PC-3 (cell line): ENCODE measurements at regions not wholly inside any gene's neighbourhood (a gene's known extent, or its start where the extent isn't known, plus 50 kb on each side); places are given as distances from the start of the nearest gene placed in this dataset.

Experiments used
- ATAC-seq: fragments of 200-7000 bp; cut with Tn5 transposase; 2 replicates; pipeline ENCODE4 v1.9.1; 2020; ENCODE audit warnings: mild to moderate bottlenecking, moderate library complexity
- BruUV-seq: library from RNA; stranded (reverse); fragments of 400-500 nt; replicated peaks from 2 replicates; lab custom pipeline; 2021; lab: Mats Ljungman, UMichigan
- CTCF ChIA-PET: fragments of 300-600 bp; sonication (Branson Sonifier 250); formaldehyde crosslinking; loops from one replicate; lab custom pipeline; 2022; ENCODE audit warnings: antibody characterized with exemption; lab: Charles Lee
- POLR2A ChIA-PET: fragments of 300-600 bp; sonication (Branson Sonifier 250); formaldehyde crosslinking; loops from one replicate; lab custom pipeline; 2022; ENCODE audit warnings: antibody characterized with exemption; ENCODE audit not compliant: unreplicated experiment; lab: Charles Lee
- DNase-seq: peaks from one replicate; pipeline ENCODE4 v3.0.0-alpha.2; 2015
- H2AFZ ChIP-seq: fragments of 300-600 bp; sonication (generic); 2 replicates; pipeline ENCODE4 v1.6.0; 2016; ENCODE audit warnings: antibody characterized with exemption, low read length
- H3F3A ChIP-seq: fragments of 300-600 bp; sonication (generic); one replicate; pipeline ENCODE4 v1.6.0; 2017; ENCODE audit warnings: antibody characterized with exemption, low read length, control low read depth, mild to moderate bottlenecking; ENCODE audit not compliant: unreplicated experiment
- H3K27ac ChIP-seq: fragments of 300-600 bp; sonication (generic); 2 replicates; pipeline ENCODE4 v1.5.1; 2016; ENCODE audit warnings: mild to moderate bottlenecking, low read length
- H3K27me3 ChIP-seq: fragments of 300-600 bp; sonication (generic); 2 replicates; pipeline ENCODE4 v1.6.1; 2016; ENCODE audit warnings: low read length, mixed read lengths
- H3K36me3 ChIP-seq: fragments of 300-600 bp; sonication (generic); 2 replicates; pipeline ENCODE4 v1.6.1; 2016; ENCODE audit warnings: low read depth, mixed run types, low read length, mixed read lengths
- H3K4me1 ChIP-seq: fragments of 300-600 bp; sonication (generic); 2 replicates; pipeline ENCODE4 v1.5.1; 2016; ENCODE audit warnings: low read length; ENCODE audit not compliant: insufficient read depth
- H3K4me2 ChIP-seq: fragments of 300-600 bp; sonication (generic); 2 replicates; pipeline ENCODE4 v1.6.0; 2016; ENCODE audit warnings: low read length
- H3K4me3 ChIP-seq: fragments of 300-600 bp; sonication (generic); 2 replicates; pipeline ENCODE4 v1.5.1; 2016; ENCODE audit warnings: mild to moderate bottlenecking, low read length, mixed read lengths
- H3K79me2 ChIP-seq: fragments of 300-600 bp; sonication (generic); 2 replicates; pipeline ENCODE4 v1.6.1; 2017; ENCODE audit warnings: low read length, mixed read lengths
- H3K9ac ChIP-seq: fragments of 300-600 bp; sonication (generic); 2 replicates; pipeline ENCODE4 v1.6.0; 2016; ENCODE audit warnings: mild to moderate bottlenecking, low read length
- H3K9me2 ChIP-seq: fragments of 300-600 bp; sonication (generic); replicated peaks from 2 replicates; pipeline ENCODE4 v1.6.1; 2016; ENCODE audit warnings: mixed run types, low read length, mixed read lengths
- H3K9me3 ChIP-seq: fragments of 300-600 bp; sonication (generic); 2 replicates; pipeline ENCODE4 v1.6.1; 2016; ENCODE audit warnings: low read length, mixed read lengths
- H4K20me1 ChIP-seq: fragments of 300-600 bp; sonication (generic); 2 replicates; pipeline ENCODE4 v1.6.1; 2016; ENCODE audit warnings: low read length, mixed read lengths
- EZH2 ChIP-seq: fragments of 300-600 bp; sonication (generic); IDR thresholded peaks from one replicate; pipeline ENCODE4 v1.6.1; 2017; ENCODE audit warnings: antibody characterized with exemption, mild to moderate bottlenecking, low read length; ENCODE audit not compliant: unreplicated experiment
- EZH2phosphoT487 ChIP-seq: fragments of 300-600 bp; sonication (generic); IDR thresholded peaks from 2 replicates; pipeline ENCODE4 v1.6.1; 2018; ENCODE audit warnings: mild to moderate bottlenecking, antibody characterized with exemption, low read length, borderline replicate concordance
- intact Hi-C: fragments of 100-400 bp; cut with micrococcal nuclease; formaldehyde crosslinking; loops from 2 replicates; pipeline ENCODE4 v1.9.0; 2023
- TF ChIP-seq, protein P1 (sequence below): fragments of 300-600 bp; sonication (generic); conservative IDR thresholded peaks from 2 replicates; pipeline ENCODE4 v1.5.1; 2017; ENCODE audit warnings: antibody characterized with exemption, low read depth, mild to moderate bottlenecking, low read length

DNA sequence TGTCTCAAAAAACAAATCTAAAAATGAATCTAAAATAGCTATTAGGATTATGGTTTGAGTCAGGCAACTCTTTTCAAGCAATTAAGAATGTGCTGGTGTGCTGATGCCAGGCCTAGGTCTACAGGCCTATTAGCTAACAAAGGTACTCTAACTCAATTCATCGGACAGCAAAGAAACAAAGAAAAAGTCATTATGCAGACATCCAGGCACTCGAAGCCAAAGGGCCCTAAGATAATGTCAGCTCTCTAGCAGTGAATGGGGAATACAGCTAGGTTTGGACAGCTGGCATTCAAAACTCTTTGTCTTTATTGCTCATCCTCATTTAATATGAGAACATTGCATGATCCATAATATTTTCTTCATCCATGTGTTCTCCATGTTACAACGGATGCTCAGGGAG, 108.5 kb downstream of the TMEM114 start:
- Histone ChIP-seq H3K9me2 (no peaks in the 10 kb centered on the region), H3K9me3 (no peaks in the 10 kb centered on the region), H3K27ac (no peak overlapping the region), H2AFZ (no peak overlapping the region), H3K4me2 (no peak overlapping the region), H3F3A (no peaks in the 10 kb centered on the region), H3K9ac (no peak overlapping the region), H3K36me3 (no peaks in the 10 kb centered on the region), H3K4me1 (no peaks in the 10 kb centered on the region), H3K79me2 (no peaks in the 10 kb centered on the region), H3K27me3 (no peaks in the 10 kb centered on the region), H3K4me3 (no peak overlapping the region), H4K20me1 (no peaks in the 10 kb centered on the region)
- DNase-seq (no peak), ATAC-seq (no peak)
- TF ChIP-seq, protein P1, sequence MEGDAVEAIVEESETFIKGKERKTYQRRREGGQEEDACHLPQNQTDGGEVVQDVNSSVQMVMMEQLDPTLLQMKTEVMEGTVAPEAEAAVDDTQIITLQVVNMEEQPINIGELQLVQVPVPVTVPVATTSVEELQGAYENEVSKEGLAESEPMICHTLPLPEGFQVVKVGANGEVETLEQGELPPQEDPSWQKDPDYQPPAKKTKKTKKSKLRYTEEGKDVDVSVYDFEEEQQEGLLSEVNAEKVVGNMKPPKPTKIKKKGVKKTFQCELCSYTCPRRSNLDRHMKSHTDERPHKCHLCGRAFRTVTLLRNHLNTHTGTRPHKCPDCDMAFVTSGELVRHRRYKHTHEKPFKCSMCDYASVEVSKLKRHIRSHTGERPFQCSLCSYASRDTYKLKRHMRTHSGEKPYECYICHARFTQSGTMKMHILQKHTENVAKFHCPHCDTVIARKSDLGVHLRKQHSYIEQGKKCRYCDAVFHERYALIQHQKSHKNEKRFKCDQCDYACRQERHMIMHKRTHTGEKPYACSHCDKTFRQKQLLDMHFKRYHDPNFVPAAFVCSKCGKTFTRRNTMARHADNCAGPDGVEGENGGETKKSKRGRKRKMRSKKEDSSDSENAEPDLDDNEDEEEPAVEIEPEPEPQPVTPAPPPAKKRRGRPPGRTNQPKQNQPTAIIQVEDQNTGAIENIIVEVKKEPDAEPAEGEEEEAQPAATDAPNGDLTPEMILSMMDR, result no peak
- TF ChIP-seq EZH2, result no peak
- no TSS peak for BruUV-seq
- POLR2A ChIA-PET, result no interaction called here
- CTCF ChIA-PET, result no interaction called here
- intact Hi-C loops, result no loop called here

DNA sequence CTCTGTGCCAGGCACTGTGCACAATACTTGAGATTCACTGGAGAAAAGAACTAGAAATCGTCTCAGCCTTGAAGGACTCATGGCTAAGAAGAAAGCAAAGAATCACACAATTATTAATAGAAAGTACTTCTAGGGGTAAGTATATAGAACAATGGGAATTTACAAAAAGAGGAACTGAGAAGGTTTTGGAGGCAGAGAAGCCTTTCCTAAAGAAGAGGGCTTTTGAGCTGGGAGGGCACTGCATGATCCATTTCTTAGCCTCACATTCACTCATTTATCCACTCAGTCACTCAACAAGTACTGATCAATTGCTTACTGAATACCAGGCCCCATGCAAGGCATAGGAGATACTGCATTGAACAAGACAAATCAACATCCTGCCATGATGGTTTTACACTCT, 113.5 kb downstream of the TMEM114 start:
- Histone ChIP-seq H3K9me2 (no peaks in the 10 kb centered on the region), H3K36me3 (no peaks in the 10 kb centered on the region), H3K4me1 (no peaks in the 10 kb centered on the region), H3K9me3 (no peaks in the 10 kb centered on the region), H3K4me2 (no peak overlapping the region), H2AFZ (no peak overlapping the region), H3K79me2 (no peaks in the 10 kb centered on the region), H3K4me3 (no peak overlapping the region), H4K20me1 (no peaks in the 10 kb centered on the region), H3K27ac (no peak overlapping the region), H3F3A (no peaks in the 10 kb centered on the region), H3K27me3 (no peaks in the 10 kb centered on the region), H3K9ac (no peak overlapping the region)
- POLR2A ChIA-PET, result no interaction called here
- intact Hi-C loops, result no loop called here
- BruUV-seq, result no TSS peak
- CTCF ChIA-PET, result no interaction called here
- ATAC-seq, result no peak
- TF ChIP-seq, protein P1, result no peak
- TF ChIP-seq EZH2phosphoT487 (no peak), EZH2 (no peak)
- DNase-seq, result no peak

DNA sequence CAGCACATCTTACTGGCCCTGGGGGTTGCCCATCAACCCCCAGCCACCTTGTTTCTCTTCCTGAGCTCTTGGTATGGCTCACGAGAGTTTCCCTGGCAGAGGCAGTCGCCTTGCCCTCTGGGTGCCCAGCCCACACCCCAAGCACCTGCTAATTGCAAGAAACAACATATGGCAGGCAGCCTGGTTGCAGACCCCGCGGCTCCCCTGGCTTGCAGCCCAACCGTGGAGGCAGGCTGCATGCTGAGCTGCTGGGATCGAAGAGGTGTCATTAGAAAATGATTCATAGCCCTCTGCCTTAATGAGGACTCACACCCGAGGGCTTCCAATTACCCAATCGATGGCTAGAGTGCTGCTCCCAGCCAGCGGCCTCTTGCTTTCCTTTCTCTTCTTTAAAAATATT, 115.7 kb downstream of the TMEM114 start:
- no peak for DNase-seq
- BruUV-seq, result no TSS peak
- no peak overlapping the region for H2AFZ ChIP-seq
- CTCF ChIA-PET, result no interaction called here
- intact Hi-C loops, result no loop called here
- no peaks in the 10 kb centered on the region for H3F3A ChIP-seq
- POLR2A ChIA-PET, result no interaction called here
- H3K9me2 ChIP-seq, result no peaks in the 10 kb centered on the region
- no peak overlapping the region for H3K4me2 ChIP-seq
- H3K9ac ChIP-seq, result no peak overlapping the region
- H3K4me1 ChIP-seq, result no peaks in the 10 kb centered on the region
- ATAC-seq, result no peak
- H3K27me3 ChIP-seq, result no peaks in the 10 kb centered on the region
- H3K27ac ChIP-seq, result no peak overlapping the region
- TF ChIP-seq EZH2phosphoT487 (no peak), EZH2 (no peak)
- TF ChIP-seq, protein P1, result no peak
- no peaks in the 10 kb centered on the region for H3K36me3 ChIP-seq
- H3K9me3 ChIP-seq, result no peaks in the 10 kb centered on the region
- H3K4me3 ChIP-seq, result no peak overlapping the region
- no peaks in the 10 kb centered on the region for H4K20me1 ChIP-seq
- no peaks in the 10 kb centered on the region for H3K79me2 ChIP-seq
